ENCODE measurements at regions not wholly inside any gene's neighbourhood (a gene's known extent, or its start where the extent isn't known, plus 50 kb on each side); places are given as distances from the start of the nearest gene placed in this dataset.

- TF ChIP-seq, protein P1, sequence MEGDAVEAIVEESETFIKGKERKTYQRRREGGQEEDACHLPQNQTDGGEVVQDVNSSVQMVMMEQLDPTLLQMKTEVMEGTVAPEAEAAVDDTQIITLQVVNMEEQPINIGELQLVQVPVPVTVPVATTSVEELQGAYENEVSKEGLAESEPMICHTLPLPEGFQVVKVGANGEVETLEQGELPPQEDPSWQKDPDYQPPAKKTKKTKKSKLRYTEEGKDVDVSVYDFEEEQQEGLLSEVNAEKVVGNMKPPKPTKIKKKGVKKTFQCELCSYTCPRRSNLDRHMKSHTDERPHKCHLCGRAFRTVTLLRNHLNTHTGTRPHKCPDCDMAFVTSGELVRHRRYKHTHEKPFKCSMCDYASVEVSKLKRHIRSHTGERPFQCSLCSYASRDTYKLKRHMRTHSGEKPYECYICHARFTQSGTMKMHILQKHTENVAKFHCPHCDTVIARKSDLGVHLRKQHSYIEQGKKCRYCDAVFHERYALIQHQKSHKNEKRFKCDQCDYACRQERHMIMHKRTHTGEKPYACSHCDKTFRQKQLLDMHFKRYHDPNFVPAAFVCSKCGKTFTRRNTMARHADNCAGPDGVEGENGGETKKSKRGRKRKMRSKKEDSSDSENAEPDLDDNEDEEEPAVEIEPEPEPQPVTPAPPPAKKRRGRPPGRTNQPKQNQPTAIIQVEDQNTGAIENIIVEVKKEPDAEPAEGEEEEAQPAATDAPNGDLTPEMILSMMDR (IDR thresholded peaks at IDR 0.05), result no peak
- no peak for TF ChIP-seq POLR2A (IDR thresholded peaks at IDR 0.05)
These were observed 110.7 kb downstream of the CAAP1 start for GRCh38 chr9:26781906-26782305.
